ENCODE measurements at regions not wholly inside any gene's neighbourhood (a gene's known extent, or its start where the extent isn't known, plus 50 kb on each side); places are given as distances from the start of the nearest gene placed in this dataset.

GRCh38 chr6:144639654-144640053 is 354.5 kb downstream of the UTRN start:
- Mint-ChIP-seq H3K4me3 (ENCODE audit: unreplicated experiment) (no peak overlapping the region), H3K9me3 (ENCODE audit: unreplicated experiment) (no peaks in the 10 kb centered on the region), H3K27me3 (ENCODE audit: unreplicated experiment) (no peaks in the 10 kb centered on the region), H3K27ac (ENCODE audit: unreplicated experiment) (no peak overlapping the region), H3K4me1 (ENCODE audit: unreplicated experiment) (peaks cover 6% of the 10 kb centered on the region), H3K36me3 (ENCODE audit: unreplicated experiment) (peaks cover 3% of the 10 kb centered on the region)
- no peak for TF ChIP-seq CTCF (IDR thresholded peaks at IDR 0.05)
- DNase-seq (ENCODE audit: extremely low spot score, unreplicated experiment), result no peak

- no peak overlapping the region for H3K27ac Mint-ChIP-seq (ENCODE audit: unreplicated experiment)
- DNase-seq (ENCODE audit: extremely low spot score, unreplicated experiment), result no peak
- TF ChIP-seq CTCF (IDR thresholded peaks at IDR 0.05), result no peak
- H3K4me1 Mint-ChIP-seq (ENCODE audit: unreplicated experiment), result peaks cover 16% of the 10 kb centered on the region
- H3K27me3 Mint-ChIP-seq (ENCODE audit: unreplicated experiment), result no peaks in the 10 kb centered on the region
- H3K4me3 Mint-ChIP-seq (ENCODE audit: unreplicated experiment), result no peak overlapping the region
- H3K36me3 Mint-ChIP-seq (ENCODE audit: unreplicated experiment), result no peaks in the 10 kb centered on the region
- no peaks in the 10 kb centered on the region for H3K9me3 Mint-ChIP-seq (ENCODE audit: unreplicated experiment)
Observed at GRCh38 chr6:144641286-144641685, 356.2 kb downstream of the UTRN start.

- Mint-ChIP-seq H3K9me3 (ENCODE audit: unreplicated experiment) (no peaks in the 10 kb centered on the region), H3K27me3 (ENCODE audit: unreplicated experiment) (no peaks in the 10 kb centered on the region), H3K27ac (ENCODE audit: unreplicated experiment) (no peak overlapping the region), H3K36me3 (ENCODE audit: unreplicated experiment) (peaks cover under 1% of the 10 kb centered on the region), H3K4me3 (ENCODE audit: unreplicated experiment) (no peak overlapping the region), H3K4me1 (ENCODE audit: unreplicated experiment) (peaks cover 30% of the 10 kb centered on the region)
- TF ChIP-seq CTCF (IDR thresholded peaks at IDR 0.05), result no peak
- DNase-seq (ENCODE audit: extremely low spot score, unreplicated experiment), result no peak
Observed at GRCh38 chr6:144644776-144645175, 359.6 kb downstream of the UTRN start.

- Mint-ChIP-seq H3K27me3 (ENCODE audit: unreplicated experiment) (no peaks in the 10 kb centered on the region), H3K4me3 (ENCODE audit: unreplicated experiment) (no peak overlapping the region), H3K4me1 (ENCODE audit: unreplicated experiment) (peaks cover 27% of the 10 kb centered on the region), H3K36me3 (ENCODE audit: unreplicated experiment) (peaks cover 3% of the 10 kb centered on the region), H3K9me3 (ENCODE audit: unreplicated experiment) (no peaks in the 10 kb centered on the region), H3K27ac (ENCODE audit: unreplicated experiment) (peak overlapping the region; percentile 75)
- DNase-seq (ENCODE audit: extremely low spot score, unreplicated experiment), result no peak
- no peak for TF ChIP-seq CTCF (IDR thresholded peaks at IDR 0.05)
Observed at GRCh38 chr6:144646093-144647056, 361.2 kb downstream of the UTRN start.

GRCh38 chr6:144647406-144647964 is 362.4 kb downstream of the UTRN start:
- H3K4me1 Mint-ChIP-seq (ENCODE audit: unreplicated experiment), result peaks cover 27% of the 10 kb centered on the region
- no peak overlapping the region for H3K4me3 Mint-ChIP-seq (ENCODE audit: unreplicated experiment)
- no peaks in the 10 kb centered on the region for H3K9me3 Mint-ChIP-seq (ENCODE audit: unreplicated experiment)
- H3K27me3 Mint-ChIP-seq (ENCODE audit: unreplicated experiment), result no peaks in the 10 kb centered on the region
- H3K27ac Mint-ChIP-seq (ENCODE audit: unreplicated experiment), result no peak overlapping the region
- DNase-seq (ENCODE audit: extremely low spot score, unreplicated experiment), result no peak
- TF ChIP-seq CTCF (IDR thresholded peaks at IDR 0.05), result no peak
- H3K36me3 Mint-ChIP-seq (ENCODE audit: unreplicated experiment), result peaks cover 3% of the 10 kb centered on the region

Data from osteocyte (in vitro differentiated cells).